CD14-positive monocyte (primary cell): ENCODE measurements at regions not wholly inside any gene's neighbourhood (a gene's known extent, or its start where the extent isn't known, plus 50 kb on each side); places are given as distances from the start of the nearest gene placed in this dataset.
"Not testable (repeated sequence)": the region's sequence is repeated elsewhere in the genome, so short reads cannot be mapped to it uniquely, and the experiment has no call there.

Experiments used
- DNase-seq, 3 donors: peaks; one replicate each; pipeline ENCODE4 v3.0.0-alpha.2; 2011 to 2022
- H2AFZ ChIP-seq: 2 replicates; pipeline ENCODE4 v1.6.0; 2012; ENCODE audit warnings: mild to moderate bottlenecking, low read depth, low read length, inconsistent platforms; ENCODE audit not compliant: insufficient read depth, poor library complexity, severe bottlenecking
- H3K27ac ChIP-seq, 2 donors: 1 replicate in 1 of 2; 2 replicates in 1 of 2; pipeline ENCODE4 v1.5.1; 2012 to 2013; ENCODE audit warnings: low read length in 2 of 2, control low read depth in 1 of 2, inconsistent platforms in 1 of 2, low read depth in 1 of 2, mild to moderate bottlenecking in 1 of 2
- H3K27me3 ChIP-seq, 2 donors: one replicate each; pipeline versions ENCODE4 v1.6.0 to v1.6.1; 2011 to 2013; ENCODE audit warnings: low read length in 2 of 2; ENCODE audit not compliant: control insufficient read depth in 2 of 2, insufficient read depth in 2 of 2
- H3K36me3 ChIP-seq, 2 donors: replicated peaks in 1 of 2; 1 replicate in 1 of 2; 2 replicates in 1 of 2; pipeline versions ENCODE4 v1.5.1 to v1.6.1; 2012 to 2013; ENCODE audit warnings: low read length in 2 of 2, control low read depth in 1 of 2, inconsistent platforms in 1 of 2, mild to moderate bottlenecking in 1 of 2; ENCODE audit not compliant: insufficient read depth in 2 of 2, control insufficient read depth in 1 of 2
- H3K4me1 ChIP-seq, 2 donors: 1 replicate in 1 of 2; 2 replicates in 1 of 2; pipeline versions ENCODE4 v1.5.1 to v1.6.1; 2012 to 2013; ENCODE audit warnings: low read length in 2 of 2, control low read depth in 1 of 2, inconsistent platforms in 1 of 2, mild to moderate bottlenecking in 1 of 2, moderate library complexity in 1 of 2; ENCODE audit not compliant: insufficient read depth in 2 of 2, control insufficient read depth in 1 of 2
- H3K4me2 ChIP-seq: replicated peaks from 2 replicates; pipeline ENCODE3; 2012; ENCODE audit warnings: low read length, moderate library complexity, mild to moderate bottlenecking; ENCODE audit not compliant: poor library complexity, severe bottlenecking; ENCODE audit errors: extremely low read depth
- H3K4me3 ChIP-seq, 3 experiments: fragments of 200-600 bp in 1 of 3; sonication (generic) in 1 of 3; replicated peaks in 1 of 3; 1 replicate in 2 of 3; 2 replicates in 1 of 3; pipeline ENCODE4 v1.5.1; 2011 to 2013; ENCODE audit warnings: low read length in 3 of 3, mild to moderate bottlenecking in 3 of 3, control low read depth in 2 of 3, low read depth in 2 of 3, inconsistent platforms in 1 of 3, moderate library complexity in 1 of 3
- H3K79me2 ChIP-seq: 2 replicates; pipeline ENCODE4 v1.6.0; 2012; ENCODE audit warnings: mild to moderate bottlenecking, control low read depth, inconsistent platforms, low read length, moderate library complexity; ENCODE audit not compliant: insufficient read depth
- H3K9ac ChIP-seq: 2 replicates; pipeline ENCODE4 v1.6.0; 2017; ENCODE audit warnings: low read length, mild to moderate bottlenecking; ENCODE audit not compliant: insufficient read depth, poor library complexity, severe bottlenecking
- H3K9me3 ChIP-seq, 2 donors: replicated peaks in 1 of 2; 1 replicate in 1 of 2; 2 replicates in 1 of 2; pipeline versions ENCODE4 v1.5.1 to v1.6.1; 2012 to 2013; ENCODE audit warnings: low read length in 2 of 2, control low read depth in 1 of 2; ENCODE audit not compliant: control insufficient read depth in 1 of 2, insufficient read depth in 1 of 2
- H4K20me1 ChIP-seq: 2 replicates; pipeline ENCODE4 v1.6.0; 2012; ENCODE audit warnings: mild to moderate bottlenecking, low read length, control low read depth, moderate library complexity; ENCODE audit not compliant: insufficient read depth
- H3K27ac Mint-ChIP-seq, 7 donors: one replicate each; pipeline ENCODE4 v1.8.0; 2020; ENCODE audit warnings: mild to moderate bottlenecking in 7 of 7, mixed read lengths in 7 of 7, moderate library complexity in 6 of 7, inconsistent platforms in 2 of 7
- H3K27me3 Mint-ChIP-seq, 3 donors: one replicate each; pipeline ENCODE4 v1.8.0; 2021 to 2022; ENCODE audit warnings: low read depth in 3 of 3, mild to moderate bottlenecking in 3 of 3, mixed read lengths in 3 of 3, moderate library complexity in 3 of 3, inconsistent platforms in 1 of 3
- H3K36me3 Mint-ChIP-seq, 2 donors: one replicate each; pipeline ENCODE4 v1.8.0; 2020; ENCODE audit warnings: mixed read lengths in 2 of 2, inconsistent platforms in 1 of 2, mild to moderate bottlenecking in 1 of 2
- H3K4me1 Mint-ChIP-seq: one replicate; pipeline ENCODE4 v1.8.0; 2020; ENCODE audit warnings: mild to moderate bottlenecking, mixed read lengths
- H3K4me3 Mint-ChIP-seq, 2 donors: one replicate each; pipeline ENCODE4 v1.8.0; 2020; ENCODE audit warnings: mild to moderate bottlenecking in 2 of 2, mixed read lengths in 2 of 2, moderate library complexity in 1 of 2
- H3K9me3 Mint-ChIP-seq, 7 donors: one replicate each; pipeline ENCODE4 v1.8.0; 2020 to 2022; ENCODE audit warnings: mixed read lengths in 7 of 7, mild to moderate bottlenecking in 6 of 7, moderate library complexity in 6 of 7, inconsistent platforms in 2 of 7
- WGBS: methylation state at CpG from one replicate; pipeline ENCODE4 v1.1.5; 2013; ENCODE audit warnings: missing lambda C conversion rate; ENCODE audit not compliant: insufficient coverage; 5-methylcytosine and 5-hydroxymethylcytosine counted together
- intact Hi-C, 2 donors: fragments of 100-400 bp; cut with micrococcal nuclease; formaldehyde crosslinking; loops; one replicate each; pipeline versions ENCODE4 v1.15.0 to v1.15.1; 2023
- TF ChIP-seq, protein P1 (sequence below): fragments of 200-600 bp; IDR thresholded peaks from one replicate; pipeline ENCODE4 v1.8.0; 2022; ENCODE audit warnings: antibody characterized with exemption, mild to moderate bottlenecking

DNA sequence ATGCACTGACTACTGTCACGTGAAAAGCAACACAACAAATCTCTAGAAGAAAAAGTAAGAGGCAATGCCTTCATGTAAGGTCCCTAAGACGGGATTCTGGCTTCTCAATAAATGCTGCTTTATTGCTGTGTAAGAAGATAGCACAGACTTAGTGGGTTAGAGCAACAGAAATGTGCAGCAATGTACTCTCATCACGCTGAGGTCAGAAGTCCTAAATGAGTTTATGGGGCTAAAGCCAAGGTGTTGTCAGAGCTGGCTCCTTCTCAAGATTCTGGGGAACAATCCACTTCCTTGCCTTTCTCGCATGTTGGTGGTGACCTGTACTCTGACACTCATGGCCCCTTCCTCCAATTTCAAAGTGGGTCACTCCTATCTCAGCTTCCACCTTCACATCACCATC lies 93.4 kb downstream of the SHANK2 start:
- Mint-ChIP-seq H3K27me3 (peaks cover 3 to 14% (median 8%) of the 10 kb centered on the region in 3 donors), H3K27ac (no peak overlapping the region), H3K9me3 (peaks cover 0 to 4% (median 0%) of the 10 kb centered on the region in 7 donors), H3K36me3 (no peaks in the 10 kb centered on the region), H3K4me1 (no peaks in the 10 kb centered on the region), H3K4me3 (no peak overlapping the region)
- H2AFZ ChIP-seq = no peak overlapping the region
- H3K9ac ChIP-seq = no peak overlapping the region
- no peaks in the 10 kb centered on the region for H3K36me3 ChIP-seq
- no peaks in the 10 kb centered on the region for H3K79me2 ChIP-seq
- no peak overlapping the region for H3K4me2 ChIP-seq
- intact Hi-C loops = no loop called here
- 85% methylated on average over 3 of the region's 4 CpGs for WGBS
- no peak for DNase-seq
- no peaks in the 10 kb centered on the region for H3K9me3 ChIP-seq
- peaks cover 0 to 2% of the 10 kb centered on the region in 2 donors for H3K27me3 ChIP-seq
- H3K27ac ChIP-seq = no peak overlapping the region
- no peak overlapping the region for H3K4me3 ChIP-seq
- H3K4me1 ChIP-seq = no peaks in the 10 kb centered on the region
- TF ChIP-seq, protein P1, sequence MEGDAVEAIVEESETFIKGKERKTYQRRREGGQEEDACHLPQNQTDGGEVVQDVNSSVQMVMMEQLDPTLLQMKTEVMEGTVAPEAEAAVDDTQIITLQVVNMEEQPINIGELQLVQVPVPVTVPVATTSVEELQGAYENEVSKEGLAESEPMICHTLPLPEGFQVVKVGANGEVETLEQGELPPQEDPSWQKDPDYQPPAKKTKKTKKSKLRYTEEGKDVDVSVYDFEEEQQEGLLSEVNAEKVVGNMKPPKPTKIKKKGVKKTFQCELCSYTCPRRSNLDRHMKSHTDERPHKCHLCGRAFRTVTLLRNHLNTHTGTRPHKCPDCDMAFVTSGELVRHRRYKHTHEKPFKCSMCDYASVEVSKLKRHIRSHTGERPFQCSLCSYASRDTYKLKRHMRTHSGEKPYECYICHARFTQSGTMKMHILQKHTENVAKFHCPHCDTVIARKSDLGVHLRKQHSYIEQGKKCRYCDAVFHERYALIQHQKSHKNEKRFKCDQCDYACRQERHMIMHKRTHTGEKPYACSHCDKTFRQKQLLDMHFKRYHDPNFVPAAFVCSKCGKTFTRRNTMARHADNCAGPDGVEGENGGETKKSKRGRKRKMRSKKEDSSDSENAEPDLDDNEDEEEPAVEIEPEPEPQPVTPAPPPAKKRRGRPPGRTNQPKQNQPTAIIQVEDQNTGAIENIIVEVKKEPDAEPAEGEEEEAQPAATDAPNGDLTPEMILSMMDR = no peak
- no peaks in the 10 kb centered on the region for H4K20me1 ChIP-seq

DNA sequence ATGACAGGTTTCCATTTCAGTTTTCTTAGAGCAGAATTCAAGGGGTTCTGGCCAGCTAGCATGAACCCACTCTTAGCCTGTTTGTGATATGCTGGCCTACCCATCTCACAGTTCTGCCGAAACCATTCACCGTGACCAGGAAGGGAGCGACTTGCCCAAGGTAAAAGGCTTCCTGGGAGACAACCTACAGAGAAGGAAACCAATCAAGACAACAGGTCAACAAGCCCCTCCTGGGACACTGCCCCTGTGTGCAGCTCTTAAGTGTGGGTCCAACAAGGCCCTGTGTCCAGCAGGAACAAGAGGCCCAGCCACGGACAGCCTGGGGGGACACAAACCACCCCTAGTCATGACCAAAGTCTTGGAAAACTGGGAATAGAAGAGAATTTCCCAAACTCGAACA lies 94.7 kb downstream of the SHANK2 start:
- H3K9me3 Mint-ChIP-seq, H3K4me1 ChIP-seq, H3K4me2 ChIP-seq, H3K9ac ChIP-seq, intact Hi-C loops, H2AFZ ChIP-seq, H3K36me3 ChIP-seq, DNase-seq, H3K4me3 Mint-ChIP-seq, H3K27ac Mint-ChIP-seq, H3K27me3 ChIP-seq, H3K36me3 Mint-ChIP-seq, H3K4me1 Mint-ChIP-seq, H4K20me1 ChIP-seq, H3K79me2 ChIP-seq, H3K27ac ChIP-seq, H3K9me3 ChIP-seq, H3K4me3 ChIP-seq: not testable (repeated sequence)
- WGBS = 100% methylated on average over 3 of the region's 5 CpGs
- H3K27me3 Mint-ChIP-seq = peaks cover 16 to 25% (median 19%) of the 10 kb centered on the region in 3 donors
